ENCODE measurements at regions not wholly inside any gene's neighbourhood (a gene's known extent, or its start where the extent isn't known, plus 50 kb on each side); places are given as distances from the start of the nearest gene placed in this dataset.

GRCh38 chr3:197376735-197377555, 78.5 kb upstream of the DLG1 start:
- TF ChIP-seq HDGF (IDR thresholded peaks at IDR 0.05; ENCODE audit: borderline replicate concordance) = no peak
- no peak for TF ChIP-seq SP1 (IDR thresholded peaks at IDR 0.05)

All from HEK293T (cell line).